ENCODE measurements at regions not wholly inside any gene's neighbourhood (a gene's known extent, or its start where the extent isn't known, plus 50 kb on each side); places are given as distances from the start of the nearest gene placed in this dataset.
"Not testable (repeated sequence)": the region's sequence is repeated elsewhere in the genome, so short reads cannot be mapped to it uniquely, and the experiment has no call there.

GRCh38 chr22:27588915-27589314 is 212.6 kb downstream of the MN1 start:
- no peak for DNase-seq

GRCh38 chr22:27591060-27591459 is 210.5 kb downstream of the MN1 start:
- DNase-seq, result no peak

GRCh38 chr22:27593378-27593777 is 208.2 kb downstream of the MN1 start:
- no peak for DNase-seq

- no peak for DNase-seq
These were observed 207.5 kb downstream of the MN1 start for GRCh38 chr22:27594020-27594419.

GRCh38 chr22:27594474-27595134 is 207.0 kb downstream of the MN1 start:
- no peak for DNase-seq

GRCh38 chr22:27596133-27596870 is 205.3 kb downstream of the MN1 start:
- DNase-seq, result no peak

GRCh38 chr22:27597703-27598444 is 203.7 kb downstream of the MN1 start:
- no peak for DNase-seq

- no peak for DNase-seq
These were observed 202.8 kb downstream of the MN1 start for GRCh38 chr22:27598792-27599191.

GRCh38 chr22:27601195-27601594 is 200.4 kb downstream of the MN1 start:
- DNase-seq, result no peak

- no peak for DNase-seq
These were observed 199.2 kb downstream of the MN1 start for GRCh38 chr22:27602390-27602789.

- no peak for DNase-seq
These were observed 198.3 kb downstream of the MN1 start for GRCh38 chr22:27603111-27603799.

GRCh38 chr22:27603800-27604144 is 197.8 kb downstream of the MN1 start:
- no peak for DNase-seq

GRCh38 chr22:27605390-27605789 is 196.2 kb downstream of the MN1 start:
- DNase-seq, result no peak

GRCh38 chr22:27607750-27608149 is 193.8 kb downstream of the MN1 start:
- DNase-seq, result not testable (repeated sequence)

- no peak for DNase-seq
These were observed 192.1 kb downstream of the MN1 start for GRCh38 chr22:27609451-27609888.

GRCh38 chr22:27610164-27610563 is 191.4 kb downstream of the MN1 start:
- not testable (repeated sequence) for DNase-seq

GRCh38 chr22:27610863-27611786 is 190.4 kb downstream of the MN1 start:
- DNase-seq, result no peak

GRCh38 chr22:27612115-27612514 is 189.4 kb downstream of the MN1 start:
- no peak for DNase-seq

GRCh38 chr22:27613099-27614005 is 188.2 kb downstream of the MN1 start:
- no peak for DNase-seq

GRCh38 chr22:27614006-27614649 is 187.4 kb downstream of the MN1 start:
- no peak for DNase-seq

GRCh38 chr22:27614650-27615007 is 186.9 kb downstream of the MN1 start:
- DNase-seq, result no peak
